Liver (tissue), 7 donors: ENCODE measurements at regions not wholly inside any gene's neighbourhood (a gene's known extent, or its start where the extent isn't known, plus 50 kb on each side); places are given as distances from the start of the nearest gene placed in this dataset.

Experiments
- DNase-seq: peaks from one replicate; pipeline ENCODE4 v3.0.0-alpha.2; 2017; ENCODE audit warnings: low spot score
- H3K27ac ChIP-seq, 2 donors: one replicate each; pipeline ENCODE4 v1.7.0; 2013; ENCODE audit warnings: inconsistent platforms in 2 of 2, low read length in 2 of 2, control low read depth in 1 of 2, low read depth in 1 of 2, mild to moderate bottlenecking in 1 of 2
- H3K27me3 ChIP-seq, 4 donors: one replicate each; pipeline versions ENCODE4 v1.6.1 to v1.7.0; 2013; ENCODE audit warnings: low read length in 3 of 4, inconsistent platforms in 1 of 4, mild to moderate bottlenecking in 1 of 4, moderate library complexity in 1 of 4; ENCODE audit not compliant: control insufficient read depth in 4 of 4, insufficient read depth in 4 of 4
- H3K36me3 ChIP-seq, 4 donors: one replicate each; pipeline versions ENCODE4 v1.6.1 to v1.7.0; 2013; ENCODE audit warnings: low read length in 3 of 4, mild to moderate bottlenecking in 3 of 4, low read depth in 1 of 4, moderate library complexity in 1 of 4; ENCODE audit not compliant: control insufficient read depth in 4 of 4, insufficient read depth in 3 of 4
- H3K4me1 ChIP-seq, 4 donors: one replicate each; pipeline versions ENCODE4 v1.6.1 to v1.7.0; 2013; ENCODE audit warnings: low read length in 3 of 4, mild to moderate bottlenecking in 3 of 4, moderate library complexity in 1 of 4; ENCODE audit not compliant: control insufficient read depth in 4 of 4, insufficient read depth in 4 of 4
- H3K4me3 ChIP-seq, 3 donors: one replicate each; pipeline versions ENCODE4 v1.6.1 to v1.7.0; 2013; ENCODE audit warnings: low read length in 3 of 3, control low read depth in 1 of 3, low read depth in 1 of 3, mild to moderate bottlenecking in 1 of 3
- H3K9ac ChIP-seq, 2 donors: one replicate each; pipeline ENCODE4 v1.7.0; 2013; ENCODE audit warnings: low read length in 2 of 2, mild to moderate bottlenecking in 2 of 2, moderate library complexity in 2 of 2, control low read depth in 1 of 2, low read depth in 1 of 2
- H3K9me3 ChIP-seq, 4 donors: one replicate each; pipeline versions ENCODE4 v1.6.1 to v1.7.0; 2013; ENCODE audit warnings: low read length in 3 of 4; ENCODE audit not compliant: control insufficient read depth in 4 of 4
- EGR1 ChIP-seq, 2 donors: IDR thresholded peaks; 2 replicates each; pipeline ENCODE4 v1.6.1; 2016 to 2018; ENCODE audit warnings: antibody characterized with exemption in 2 of 2, low read depth in 2 of 2
- FOXA1 ChIP-seq: IDR thresholded peaks from 2 replicates; pipeline ENCODE4 v1.6.1; 2016; ENCODE audit warnings: antibody characterized with exemption
- FOXA2 ChIP-seq: IDR thresholded peaks from 2 replicates; pipeline ENCODE4 v1.6.1; 2016; ENCODE audit warnings: antibody characterized with exemption
- GABPA ChIP-seq, 2 donors: IDR thresholded peaks in 1 of 2; conservative IDR thresholded peaks in 1 of 2; 2 replicates each; pipeline ENCODE4 v1.6.1; 2016; ENCODE audit warnings: antibody characterized with exemption in 2 of 2, mild to moderate bottlenecking in 1 of 2, moderate library complexity in 1 of 2
- HNF4A ChIP-seq, 2 donors: conservative IDR thresholded peaks; 2 replicates each; pipeline ENCODE4 v1.6.1; 2016; ENCODE audit warnings: antibody characterized with exemption in 2 of 2, mild to moderate bottlenecking in 2 of 2
- HNF4G ChIP-seq: IDR thresholded peaks from 2 replicates; pipeline ENCODE4 v1.6.1; 2016; ENCODE audit warnings: antibody characterized with exemption
- JUND ChIP-seq, 2 donors: IDR thresholded peaks; 2 replicates each; pipeline ENCODE4 v1.6.1; 2016; ENCODE audit warnings: antibody characterized with exemption in 2 of 2
- MAX ChIP-seq: IDR thresholded peaks from 2 replicates; pipeline ENCODE4 v1.6.1; 2016; ENCODE audit warnings: antibody characterized with exemption
- NR2F2 ChIP-seq: IDR thresholded peaks from 2 replicates; pipeline ENCODE4 v1.6.1; 2016; ENCODE audit warnings: antibody characterized with exemption
- RAD21 ChIP-seq, 2 donors: IDR thresholded peaks; 2 replicates each; pipeline ENCODE4 v1.6.1; 2016; ENCODE audit warnings: antibody characterized with exemption in 2 of 2, mild to moderate bottlenecking in 2 of 2
- REST ChIP-seq: IDR thresholded peaks from 2 replicates; pipeline ENCODE4 v1.6.1; 2016; ENCODE audit warnings: antibody characterized with exemption, mild to moderate bottlenecking
- RXRA ChIP-seq, 2 donors: IDR thresholded peaks; 2 replicates each; pipeline ENCODE4 v1.6.1; 2017 to 2018; ENCODE audit warnings: antibody characterized with exemption in 2 of 2, mild to moderate bottlenecking in 1 of 2
- SP1 ChIP-seq: IDR thresholded peaks from 2 replicates; pipeline ENCODE4 v1.6.1; 2018; ENCODE audit warnings: antibody characterized with exemption, mild to moderate bottlenecking
- TAF1 ChIP-seq: conservative IDR thresholded peaks from 2 replicates; pipeline ENCODE4 v1.6.1; 2016; ENCODE audit warnings: antibody characterized with exemption, mild to moderate bottlenecking
- YY1 ChIP-seq: IDR thresholded peaks from 2 replicates; pipeline ENCODE4 v1.6.1; 2016; ENCODE audit warnings: antibody characterized with exemption, mild to moderate bottlenecking
- ZBTB33 ChIP-seq: IDR thresholded peaks from 2 replicates; pipeline ENCODE4 v1.6.1; 2016; ENCODE audit warnings: antibody characterized with exemption
- WGBS: extraction: QIAGEN DNeasy Blood & Tissue Kit; methylation state at CpG from one replicate; pipeline ENCODE4 v1.1.7; 2013; 5-methylcytosine and 5-hydroxymethylcytosine counted together
- donor health status: healthy.
- donor health status: healthy.
- donor health status: healthy.
- donor health status: healthy.

GRCh38 chr17:6941989-6942388 lies 53.9 kb upstream of the ALOX12 start:
- DNase-seq = no peak
- no peak overlapping the region for H3K27ac ChIP-seq
- H3K4me3 ChIP-seq = no peak overlapping the region
- H3K9me3 ChIP-seq = no peaks in the 10 kb centered on the region
- 91% methylated on average over 5 of the region's 5 CpGs for WGBS
- no peaks in the 10 kb centered on the region for H3K36me3 ChIP-seq
- no peak for TF ChIP-seq JUND (IDR thresholded peaks at IDR 0.05)
- no peak for TF ChIP-seq HNF4G
- TF ChIP-seq YY1 = no peak
- no peak for TF ChIP-seq ZBTB33
- TF ChIP-seq EGR1 (IDR thresholded peaks at IDR 0.05; ENCODE audit: low read depth in 2 of 2) = no peak
- no peak for TF ChIP-seq FOXA2
- no peak for TF ChIP-seq TAF1
- TF ChIP-seq MAX = no peak
- TF ChIP-seq RAD21 (IDR thresholded peaks at IDR 0.05) = no peak
- TF ChIP-seq GABPA (IDR thresholded peaks at IDR 0.05 in 1 of 2, conservative IDR thresholded peaks at IDR 0.05 in 1 of 2) = no peak
- TF ChIP-seq FOXA1 = no peak
- TF ChIP-seq RXRA (IDR thresholded peaks at IDR 0.05) = no peak
- TF ChIP-seq REST = no peak
- no peak overlapping the region for H3K9ac ChIP-seq
- no peaks in the 10 kb centered on the region for H3K4me1 ChIP-seq
- no peaks in the 10 kb centered on the region for H3K27me3 ChIP-seq

- WGBS = 76% methylated on average over 4 of the region's 4 CpGs
- TF ChIP-seq FOXA2 = no peak
- no peak for TF ChIP-seq SP1
- no peak for TF ChIP-seq HNF4G
- TF ChIP-seq NR2F2 = no peak
- TF ChIP-seq HNF4A (conservative IDR thresholded peaks at IDR 0.05) = no peak
- TF ChIP-seq REST = no peak
Observed at GRCh38 chr17:6943406-6943805, 52.4 kb upstream of the ALOX12 start.

More at GRCh38 chr17:6943406-6943805, 52.4 kb upstream of the ALOX12 start:
- DNase-seq = no peak
- no peak overlapping the region for H3K27ac ChIP-seq
- no peaks in the 10 kb centered on the region for H3K27me3 ChIP-seq
- no peak overlapping the region for H3K4me3 ChIP-seq
- H3K36me3 ChIP-seq = no peaks in the 10 kb centered on the region
- no peaks in the 10 kb centered on the region for H3K4me1 ChIP-seq
- H3K9ac ChIP-seq = no peak overlapping the region
- no peaks in the 10 kb centered on the region for H3K9me3 ChIP-seq
